HG02870 (cell line): ENCODE measurements at regions not wholly inside any gene's neighbourhood (a gene's known extent, or its start where the extent isn't known, plus 50 kb on each side); places are given as distances from the start of the nearest gene placed in this dataset.

Source experiments
- ATAC-seq: cut with Tn5 transposase; IDR thresholded peaks from one replicate; pipeline ENCODE4 v1.9.1; 2021; ENCODE audit warnings: mild to moderate bottlenecking, moderate library complexity; ENCODE audit not compliant: unreplicated experiment

DNA sequence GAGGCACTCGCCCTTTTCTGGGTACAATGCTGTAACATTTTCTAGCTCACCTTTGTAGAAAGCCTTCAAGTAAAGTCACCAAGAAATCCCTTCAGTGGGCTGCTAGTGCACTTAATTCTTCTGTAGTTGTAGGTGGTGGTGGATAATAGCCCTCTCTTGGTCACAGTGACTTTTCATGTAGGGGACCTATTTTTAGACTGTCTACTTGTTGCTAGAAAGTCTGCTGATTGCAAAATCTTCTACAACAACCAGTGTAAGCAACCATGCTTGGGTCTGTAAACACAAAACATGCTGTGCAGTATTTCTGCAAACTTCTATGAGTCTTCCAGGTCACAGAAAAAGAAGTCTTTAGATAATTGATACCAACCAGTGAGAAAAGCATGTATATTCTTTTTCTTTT, 55.6 kb downstream of the PBDC1 start:
- no peak for ATAC-seq

DNA sequence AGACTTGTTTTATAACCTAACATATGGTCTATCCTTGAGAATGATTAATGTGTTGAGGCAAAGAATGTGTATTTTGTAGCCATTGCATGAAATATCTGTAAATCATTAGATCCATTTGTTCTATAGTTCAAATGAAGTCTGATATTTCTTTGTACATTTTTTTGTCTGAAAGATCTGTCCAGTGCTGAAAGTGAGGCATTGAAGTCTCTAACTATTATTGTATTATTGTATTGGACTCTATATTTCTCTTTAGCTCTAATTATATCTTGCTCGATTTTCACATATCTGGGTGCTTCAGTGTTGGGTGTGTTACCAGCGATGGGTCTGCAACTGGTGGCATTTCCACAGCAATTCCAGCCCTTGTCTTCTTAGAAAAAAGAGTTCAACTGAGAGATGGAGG, 76.0 kb downstream of the PBDC1 start:
- no peak for ATAC-seq

DNA sequence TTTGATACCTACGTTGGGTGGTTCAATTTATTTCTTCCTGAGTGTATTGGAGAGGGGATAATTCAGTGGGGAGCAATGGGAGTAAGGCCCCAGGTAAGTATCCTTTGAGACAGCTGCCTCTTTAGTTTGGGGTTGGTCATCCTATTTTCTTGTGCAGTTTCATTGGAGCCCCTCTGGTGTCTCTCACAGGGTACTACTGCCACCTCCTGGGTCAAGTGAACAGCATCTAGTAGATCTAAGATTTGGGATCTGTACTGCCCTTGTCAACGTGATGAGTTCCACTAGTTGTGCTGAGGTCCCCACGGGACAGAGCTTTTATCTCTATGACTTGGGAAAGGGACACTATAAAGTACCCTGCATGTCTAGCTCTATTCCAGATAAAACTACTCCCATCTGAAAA, 80.6 kb downstream of the PBDC1 start:
- peak; percentile 94 for ATAC-seq

DNA sequence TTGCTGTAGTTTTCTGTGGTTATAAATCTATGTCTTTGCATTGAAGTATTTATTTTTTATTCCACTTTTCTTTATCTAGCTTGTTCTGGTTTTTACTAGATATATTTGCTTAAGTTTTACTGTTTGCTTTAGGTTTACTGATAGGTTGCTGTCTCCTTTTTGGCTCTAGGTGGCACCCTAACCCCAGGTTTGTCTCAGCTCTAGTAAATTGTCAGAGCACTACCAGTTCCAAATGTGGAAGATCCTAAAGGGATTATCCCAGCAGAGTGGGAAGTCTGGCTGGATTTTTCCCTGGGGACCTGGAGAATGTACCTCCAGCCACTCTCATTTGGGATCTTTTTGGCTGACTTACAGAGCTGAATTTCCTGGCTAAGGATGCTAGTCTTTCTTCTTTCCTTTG, 106.1 kb downstream of the PBDC1 start:
- peak; percentile 71 for ATAC-seq
